ENCODE measurements at regions not wholly inside any gene's neighbourhood (a gene's known extent, or its start where the extent isn't known, plus 50 kb on each side); places are given as distances from the start of the nearest gene placed in this dataset.

DNA sequence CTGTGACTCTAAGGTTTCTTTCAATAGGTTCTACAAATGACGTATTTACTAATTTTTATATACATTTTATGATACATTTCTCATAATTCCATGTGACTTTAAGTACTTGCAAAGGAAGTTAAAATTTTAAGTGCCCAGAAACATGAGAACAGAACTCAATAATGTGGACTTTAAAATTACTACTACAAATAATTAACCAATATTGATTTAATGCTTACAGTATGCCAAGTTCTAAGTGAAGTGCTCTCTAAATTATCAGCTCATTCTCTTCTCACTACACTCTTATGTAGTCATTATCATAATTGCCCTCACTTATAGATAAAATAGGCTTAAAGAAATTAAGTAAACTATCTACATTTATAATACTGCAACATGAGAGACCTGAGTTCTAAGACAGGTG lies 1690.7 kb upstream of the CDH9 start:
- TF ChIP-seq, protein P1, sequence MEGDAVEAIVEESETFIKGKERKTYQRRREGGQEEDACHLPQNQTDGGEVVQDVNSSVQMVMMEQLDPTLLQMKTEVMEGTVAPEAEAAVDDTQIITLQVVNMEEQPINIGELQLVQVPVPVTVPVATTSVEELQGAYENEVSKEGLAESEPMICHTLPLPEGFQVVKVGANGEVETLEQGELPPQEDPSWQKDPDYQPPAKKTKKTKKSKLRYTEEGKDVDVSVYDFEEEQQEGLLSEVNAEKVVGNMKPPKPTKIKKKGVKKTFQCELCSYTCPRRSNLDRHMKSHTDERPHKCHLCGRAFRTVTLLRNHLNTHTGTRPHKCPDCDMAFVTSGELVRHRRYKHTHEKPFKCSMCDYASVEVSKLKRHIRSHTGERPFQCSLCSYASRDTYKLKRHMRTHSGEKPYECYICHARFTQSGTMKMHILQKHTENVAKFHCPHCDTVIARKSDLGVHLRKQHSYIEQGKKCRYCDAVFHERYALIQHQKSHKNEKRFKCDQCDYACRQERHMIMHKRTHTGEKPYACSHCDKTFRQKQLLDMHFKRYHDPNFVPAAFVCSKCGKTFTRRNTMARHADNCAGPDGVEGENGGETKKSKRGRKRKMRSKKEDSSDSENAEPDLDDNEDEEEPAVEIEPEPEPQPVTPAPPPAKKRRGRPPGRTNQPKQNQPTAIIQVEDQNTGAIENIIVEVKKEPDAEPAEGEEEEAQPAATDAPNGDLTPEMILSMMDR (IDR thresholded peaks at IDR 0.05; ENCODE audit: insufficient read depth, low read depth, low read length, missing control alignments) = no peak
- no peak overlapping the region for H3K4me3 ChIP-seq (ENCODE audit: low read length)
- no peak for DNase-seq (ENCODE audit: low read depth)

DNA sequence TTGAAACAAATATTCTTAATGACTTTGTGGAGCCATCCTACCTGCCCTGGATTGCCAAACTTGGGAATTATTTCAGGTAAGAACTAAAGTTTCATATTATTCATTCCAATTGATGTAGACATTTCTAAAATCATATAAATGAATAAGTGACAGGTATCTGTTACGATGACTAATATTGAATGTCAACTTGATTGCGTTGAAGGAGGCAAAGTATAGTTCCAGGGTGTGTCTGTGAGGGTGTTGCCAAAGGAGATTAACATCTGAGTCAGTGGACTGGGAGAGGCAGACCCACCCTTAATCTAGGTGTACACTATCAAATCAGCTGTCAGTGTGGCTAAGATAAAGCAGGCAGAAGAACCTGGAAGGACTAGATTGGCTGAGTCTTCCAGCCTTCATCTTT lies 1688.4 kb upstream of the CDH9 start:
- peak; percentile 82 for DNase-seq (ENCODE audit: low read depth)
- TF ChIP-seq, protein P1 (IDR thresholded peaks at IDR 0.05; ENCODE audit: insufficient read depth, low read depth, low read length, missing control alignments) = no peak
- no peak overlapping the region for H3K4me3 ChIP-seq (ENCODE audit: low read length)

DNA sequence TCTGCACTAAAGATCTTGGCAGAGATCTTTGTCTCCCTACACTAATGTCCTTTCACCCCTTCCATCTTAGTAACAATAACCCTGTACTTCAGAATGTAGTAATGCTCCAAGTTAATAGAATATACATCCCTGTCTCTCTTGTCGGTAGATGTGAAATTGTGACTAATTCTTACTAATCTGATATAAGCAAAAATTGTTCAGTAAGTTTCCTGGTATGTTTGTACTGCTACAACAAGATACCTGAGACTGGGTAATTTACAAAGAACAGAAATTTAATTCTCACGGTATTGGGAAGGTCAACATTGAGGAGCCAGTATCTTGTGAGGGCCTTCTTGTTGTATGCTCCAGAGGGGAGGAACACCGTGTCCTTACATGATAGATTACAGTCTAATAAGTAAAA lies 1686.6 kb upstream of the CDH9 start:
- H3K4me3 ChIP-seq (ENCODE audit: low read length) = no peak overlapping the region
- TF ChIP-seq, protein P1 (IDR thresholded peaks at IDR 0.05; ENCODE audit: insufficient read depth, low read depth, low read length, missing control alignments) = no peak
- DNase-seq (ENCODE audit: low read depth) = peak; percentile 38

DNA sequence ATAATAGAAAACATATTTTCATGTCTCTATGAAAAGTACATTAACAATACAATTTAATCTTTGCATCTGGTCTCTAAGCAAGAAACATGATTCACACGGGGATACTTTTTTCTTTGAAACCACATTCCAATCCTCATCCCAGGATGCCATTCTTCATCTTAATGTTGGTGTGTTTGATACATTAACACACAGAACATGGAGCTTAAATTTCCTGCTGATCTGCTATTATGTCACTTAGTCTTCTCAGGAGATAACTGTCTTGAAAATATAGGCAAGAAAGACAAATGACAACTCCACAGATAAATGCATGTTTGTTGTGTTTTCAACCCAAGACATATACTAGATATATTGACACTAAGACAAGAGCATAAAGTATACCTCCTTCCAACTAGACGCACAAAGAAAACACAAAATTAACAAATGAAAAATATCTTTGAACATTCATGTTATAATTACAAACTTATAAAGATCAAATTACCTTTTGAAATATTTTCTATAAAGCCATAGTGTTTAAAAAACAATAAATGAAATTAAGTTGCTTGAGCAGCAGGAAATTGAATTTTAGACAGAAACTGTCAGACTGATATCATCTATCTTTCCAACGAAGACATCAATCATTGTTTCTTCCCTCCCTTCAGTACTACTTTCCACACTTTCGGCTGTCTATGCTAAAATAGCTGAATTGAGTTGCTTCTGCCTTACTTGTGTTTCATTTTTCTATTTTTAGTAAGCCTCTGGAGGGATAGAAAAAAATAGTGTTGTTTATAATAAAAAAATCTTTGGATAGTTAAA lies 1676.7 kb upstream of the CDH9 start:
- H3K4me3 ChIP-seq (ENCODE audit: low read length) = no peak overlapping the region
- TF ChIP-seq, protein P1 (IDR thresholded peaks at IDR 0.05; ENCODE audit: insufficient read depth, low read depth, low read length, missing control alignments) = no peak
- DNase-seq (ENCODE audit: low read depth) = no peak

DNA sequence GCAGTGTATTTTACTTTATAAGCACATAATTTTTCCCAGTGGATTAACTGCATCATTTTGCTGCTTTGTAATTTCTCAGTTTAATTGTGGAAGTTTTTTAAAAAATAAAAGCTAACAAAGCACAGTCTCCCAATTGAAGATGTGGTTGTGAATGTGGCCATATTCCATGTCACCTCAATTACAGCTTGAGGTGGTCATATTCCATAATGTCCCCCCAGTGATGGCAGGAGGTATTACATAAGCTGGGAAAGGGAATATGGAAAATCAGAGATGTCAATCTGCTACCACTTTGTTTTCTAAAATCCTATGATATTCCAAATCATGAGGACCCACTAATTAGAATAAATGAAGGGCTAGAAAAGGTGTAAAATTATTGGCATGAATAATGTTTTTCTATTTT lies 1672.0 kb upstream of the CDH9 start:
- no peak overlapping the region for H3K4me3 ChIP-seq (ENCODE audit: low read length)
- TF ChIP-seq, protein P1 (IDR thresholded peaks at IDR 0.05; ENCODE audit: insufficient read depth, low read depth, low read length, missing control alignments) = peak; percentile 9
- DNase-seq (ENCODE audit: low read depth) = no peak

DNA sequence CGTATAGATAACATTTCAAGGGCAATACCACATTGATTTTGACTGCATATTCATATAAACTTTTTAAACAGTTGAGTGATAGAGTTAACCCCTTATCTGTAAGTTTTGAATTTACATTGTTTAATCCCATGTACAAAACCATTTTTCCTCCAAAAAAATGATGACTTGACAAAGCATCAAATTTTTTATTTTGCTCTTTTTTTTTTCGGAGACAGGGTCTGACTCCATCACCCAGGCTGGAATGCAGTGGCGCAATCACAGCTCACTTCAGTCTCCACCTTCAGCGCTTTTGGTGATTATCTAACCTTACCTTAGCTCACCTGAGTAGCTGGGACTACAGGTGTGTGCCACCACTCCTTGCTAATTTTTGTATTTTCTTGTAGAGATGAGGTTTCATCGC lies 1670.1 kb upstream of the CDH9 start:
- no peak overlapping the region for H3K4me3 ChIP-seq (ENCODE audit: low read length)
- DNase-seq (ENCODE audit: low read depth) = no peak
- TF ChIP-seq, protein P1 (IDR thresholded peaks at IDR 0.05; ENCODE audit: insufficient read depth, low read depth, low read length, missing control alignments) = no peak

DNA sequence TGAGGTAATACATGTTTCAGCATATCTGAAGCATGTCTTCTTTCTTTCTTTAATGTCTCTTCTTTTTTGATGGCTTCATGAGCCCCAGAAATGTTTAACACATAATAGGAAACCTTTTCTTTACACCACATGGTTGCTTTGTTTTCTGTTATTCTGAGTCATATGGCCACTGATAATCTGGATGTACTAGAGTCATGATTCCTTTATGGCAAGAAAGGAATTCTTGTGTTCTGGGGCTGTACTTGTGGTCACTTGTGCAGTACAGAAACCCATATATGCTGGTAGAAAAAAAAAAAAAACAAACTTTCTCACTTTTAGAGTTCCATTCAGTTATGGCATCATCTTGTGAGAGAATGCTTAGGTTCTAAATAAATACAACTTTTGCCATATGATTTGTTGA lies 1669.3 kb upstream of the CDH9 start:
- DNase-seq (ENCODE audit: low read depth) = peak; percentile 14
- TF ChIP-seq, protein P1 (IDR thresholded peaks at IDR 0.05; ENCODE audit: insufficient read depth, low read depth, low read length, missing control alignments) = no peak
- no peak overlapping the region for H3K4me3 ChIP-seq (ENCODE audit: low read length)

All from epithelial cell of esophagus (primary cell).